B cell (primary cell): ENCODE measurements at regions not wholly inside any gene's neighbourhood (a gene's known extent, or its start where the extent isn't known, plus 50 kb on each side); places are given as distances from the start of the nearest gene placed in this dataset.

Experiments used
- EZH2 ChIP-seq: IDR thresholded peaks from 2 replicates; pipeline ENCODE4 v1.6.1; 2012; ENCODE audit warnings: borderline replicate concordance, low read depth, mild to moderate bottlenecking, moderate library complexity, low read length; ENCODE audit not compliant: insufficient read depth, poor library complexity, severe bottlenecking
- TF ChIP-seq, protein P1 (sequence below): fragments of 200-600 bp; IDR thresholded peaks from one replicate; pipeline ENCODE4 v1.8.0; 2022; ENCODE audit warnings: antibody characterized with exemption, mild to moderate bottlenecking

- TF ChIP-seq, protein P1, sequence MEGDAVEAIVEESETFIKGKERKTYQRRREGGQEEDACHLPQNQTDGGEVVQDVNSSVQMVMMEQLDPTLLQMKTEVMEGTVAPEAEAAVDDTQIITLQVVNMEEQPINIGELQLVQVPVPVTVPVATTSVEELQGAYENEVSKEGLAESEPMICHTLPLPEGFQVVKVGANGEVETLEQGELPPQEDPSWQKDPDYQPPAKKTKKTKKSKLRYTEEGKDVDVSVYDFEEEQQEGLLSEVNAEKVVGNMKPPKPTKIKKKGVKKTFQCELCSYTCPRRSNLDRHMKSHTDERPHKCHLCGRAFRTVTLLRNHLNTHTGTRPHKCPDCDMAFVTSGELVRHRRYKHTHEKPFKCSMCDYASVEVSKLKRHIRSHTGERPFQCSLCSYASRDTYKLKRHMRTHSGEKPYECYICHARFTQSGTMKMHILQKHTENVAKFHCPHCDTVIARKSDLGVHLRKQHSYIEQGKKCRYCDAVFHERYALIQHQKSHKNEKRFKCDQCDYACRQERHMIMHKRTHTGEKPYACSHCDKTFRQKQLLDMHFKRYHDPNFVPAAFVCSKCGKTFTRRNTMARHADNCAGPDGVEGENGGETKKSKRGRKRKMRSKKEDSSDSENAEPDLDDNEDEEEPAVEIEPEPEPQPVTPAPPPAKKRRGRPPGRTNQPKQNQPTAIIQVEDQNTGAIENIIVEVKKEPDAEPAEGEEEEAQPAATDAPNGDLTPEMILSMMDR = no peak
- no peak for TF ChIP-seq EZH2
Observed at GRCh38 chr1:222278501-222278900, 269.4 kb downstream of the HHIPL2 start.
